Endothelial cell of umbilical vein (primary cell): ENCODE measurements at regions not wholly inside any gene's neighbourhood (a gene's known extent, or its start where the extent isn't known, plus 50 kb on each side); places are given as distances from the start of the nearest gene placed in this dataset.

Experiments used
- BruUV-seq: library from RNA; stranded (reverse); fragments of 400-500 nt; replicated peaks from 2 replicates; lab custom pipeline; 2021; lab: Mats Ljungman, UMichigan
- CTCF ChIA-PET: fragments of 300-600, 350-600 bp; sonication (Branson Sonifier 250); formaldehyde crosslinking; loops from one replicate; lab custom pipeline; 2021; ENCODE audit warnings: antibody characterized with exemption, inconsistent platforms; lab: Charles Lee
- POLR2A ChIA-PET: fragments of 300-600, 350-600 bp; sonication (Branson Sonifier 250); formaldehyde crosslinking; loops from one replicate; lab custom pipeline; 2021; ENCODE audit warnings: antibody characterized with exemption, inconsistent platforms; lab: Charles Lee
- DNase-seq: peaks from one replicate; pipeline ENCODE4 v3.0.0-alpha.2; 2011; ENCODE audit warnings: low read depth, low spot score
- FAIRE-seq: peaks from 2 replicates; lab custom pipeline; 2011; peaks lifted over from hg19 to GRCh38; lab: Jason Lieb, UNC
- H2AFZ ChIP-seq: 2 replicates; pipeline ENCODE4 v1.6.0; 2012; ENCODE audit warnings: low read depth, low read length, control low read depth, inconsistent platforms
- H3K27ac ChIP-seq: 2 replicates; pipeline ENCODE4 v1.5.1; 2011; ENCODE audit warnings: low read depth, mild to moderate bottlenecking, control low read depth, low read length, moderate library complexity; ENCODE audit not compliant: insufficient read depth
- H3K27me3 ChIP-seq, 2 experiments: 2 replicates each; pipeline versions ENCODE4 v1.6.0 to v1.6.1; 2011; ENCODE audit warnings: low read length in 2 of 2, mixed read lengths in 1 of 2; ENCODE audit not compliant: control insufficient read depth in 2 of 2, insufficient read depth in 2 of 2
- H3K36me3 ChIP-seq, 2 experiments: 2 replicates in 1 of 2; 3 replicates in 1 of 2; pipeline ENCODE4 v1.5.1; 2011; ENCODE audit warnings: low read length in 2 of 2, mild to moderate bottlenecking in 1 of 2, moderate library complexity in 1 of 2; ENCODE audit not compliant: control insufficient read depth in 2 of 2, insufficient read depth in 2 of 2; ENCODE audit errors: extremely low read depth in 1 of 2
- H3K4me1 ChIP-seq: 3 replicates; pipeline ENCODE4 v1.5.1; 2011; ENCODE audit warnings: mild to moderate bottlenecking, low read length; ENCODE audit not compliant: control insufficient read depth, insufficient read depth; ENCODE audit errors: extremely low read depth
- H3K4me2 ChIP-seq: 2 replicates; pipeline ENCODE4 v1.6.1; 2011; ENCODE audit warnings: low read length, control low read depth, mixed read lengths; ENCODE audit not compliant: insufficient read depth
- H3K4me3 ChIP-seq, 3 experiments: fragments of 200-600 bp in 1 of 3; sonication (generic), shearing (Covaris generic) in 1 of 3; replicated peaks in 1 of 3; 2 replicates each; pipeline ENCODE4 v1.5.1; 2011 to 2016; ENCODE audit warnings: control low read depth in 3 of 3, low read length in 3 of 3, mild to moderate bottlenecking in 2 of 3, inconsistent platforms in 1 of 3, low read depth in 1 of 3, moderate library complexity in 1 of 3; ENCODE audit not compliant: insufficient read depth in 1 of 3
- H3K79me2 ChIP-seq: 2 replicates; pipeline ENCODE4 v1.6.0; 2012; ENCODE audit warnings: low read length, inconsistent platforms; ENCODE audit not compliant: control insufficient read depth, insufficient read depth
- H3K9ac ChIP-seq: replicated peaks from 2 replicates; pipeline ENCODE3; 2011; ENCODE audit warnings: low read length, control low read depth; ENCODE audit not compliant: insufficient read depth; ENCODE audit errors: extremely low read depth
- H3K9me1 ChIP-seq: replicated peaks from 3 replicates; pipeline ENCODE4 v1.6.0; 2011; ENCODE audit warnings: mild to moderate bottlenecking, low read length; ENCODE audit not compliant: control insufficient read depth, insufficient read depth; ENCODE audit errors: extremely low read depth
- H3K9me3 ChIP-seq: replicated peaks from 2 replicates; pipeline ENCODE4 v1.5.1; 2012; ENCODE audit warnings: low read length, inconsistent platforms; ENCODE audit not compliant: control insufficient read depth, insufficient read depth
- H4K20me1 ChIP-seq: replicated peaks from 2 replicates; pipeline ENCODE3; 2011; ENCODE audit warnings: mild to moderate bottlenecking, low read length; ENCODE audit not compliant: control insufficient read depth, insufficient read depth; ENCODE audit errors: extremely low read depth
- CTCF ChIP-seq, 2 donors: IDR thresholded peaks; 1 replicate in 1 of 2; 2 replicates in 1 of 2; pipeline ENCODE4 v1.5.1; 2011; ENCODE audit warnings: low read length in 2 of 2, mild to moderate bottlenecking in 2 of 2, moderate library complexity in 2 of 2, control low read depth in 1 of 2, inconsistent platforms in 1 of 2, low read depth in 1 of 2; ENCODE audit not compliant: insufficient read depth in 1 of 2; ENCODE audit errors: extremely low read depth in 1 of 2
- EZH2 ChIP-seq: IDR thresholded peaks from 2 replicates; pipeline ENCODE4 v1.6.1; 2012; ENCODE audit warnings: borderline replicate concordance, low read depth, mild to moderate bottlenecking, moderate library complexity, low read length, inconsistent platforms; ENCODE audit not compliant: severe bottlenecking
- FOS ChIP-seq: IDR thresholded peaks from 2 replicates; pipeline ENCODE4 v1.6.1; 2011; ENCODE audit warnings: mild to moderate bottlenecking, low read length, moderate library complexity, borderline replicate concordance; ENCODE audit not compliant: insufficient read depth
- GATA2 ChIP-seq: IDR thresholded peaks from 2 replicates; pipeline ENCODE4 v1.7.0; 2011; ENCODE audit warnings: low read depth, mild to moderate bottlenecking, moderate library complexity, mixed read lengths, low read length; ENCODE audit not compliant: insufficient read length, insufficient read depth
- JUN ChIP-seq: IDR thresholded peaks from 2 replicates; pipeline ENCODE4 v1.6.1; 2011; ENCODE audit warnings: borderline replicate concordance, low read depth; ENCODE audit not compliant: insufficient read length, insufficient read depth
- MYC ChIP-seq: IDR thresholded peaks from one replicate; pipeline ENCODE4 v1.6.1; 2011; ENCODE audit warnings: mild to moderate bottlenecking, low read depth, low read length
- POLR2A ChIP-seq: IDR thresholded peaks from 2 replicates; pipeline ENCODE4 v1.6.1; 2012; ENCODE audit warnings: low read depth, mild to moderate bottlenecking, control low read depth, low read length
- POLR2AphosphoS5 ChIP-seq: IDR thresholded peaks from 2 replicates; pipeline ENCODE4 v1.6.1; 2012; ENCODE audit warnings: low read depth, mild to moderate bottlenecking, control low read depth, low read length, moderate library complexity; ENCODE audit not compliant: insufficient read depth
- dilution Hi-C: fragments of 300-500 bp; cut with MboI; formaldehyde crosslinking; loops from one replicate; pipeline ENCODE4 v1.15.0; 2019; ENCODE audit warnings: low sequenced_read_pairs; ENCODE audit not compliant: extremely low pct_ligation_motif_present
- intact Hi-C: fragments of 100-400 bp; cut with micrococcal nuclease; formaldehyde crosslinking; loops from one replicate; pipeline ENCODE4 v1.10.0; 2022
- TF ChIP-seq, protein P1 (sequence below): IDR thresholded peaks from 2 replicates; pipeline ENCODE4 v1.6.1; 2011; ENCODE audit not compliant: insufficient read depth, insufficient read length

DNA sequence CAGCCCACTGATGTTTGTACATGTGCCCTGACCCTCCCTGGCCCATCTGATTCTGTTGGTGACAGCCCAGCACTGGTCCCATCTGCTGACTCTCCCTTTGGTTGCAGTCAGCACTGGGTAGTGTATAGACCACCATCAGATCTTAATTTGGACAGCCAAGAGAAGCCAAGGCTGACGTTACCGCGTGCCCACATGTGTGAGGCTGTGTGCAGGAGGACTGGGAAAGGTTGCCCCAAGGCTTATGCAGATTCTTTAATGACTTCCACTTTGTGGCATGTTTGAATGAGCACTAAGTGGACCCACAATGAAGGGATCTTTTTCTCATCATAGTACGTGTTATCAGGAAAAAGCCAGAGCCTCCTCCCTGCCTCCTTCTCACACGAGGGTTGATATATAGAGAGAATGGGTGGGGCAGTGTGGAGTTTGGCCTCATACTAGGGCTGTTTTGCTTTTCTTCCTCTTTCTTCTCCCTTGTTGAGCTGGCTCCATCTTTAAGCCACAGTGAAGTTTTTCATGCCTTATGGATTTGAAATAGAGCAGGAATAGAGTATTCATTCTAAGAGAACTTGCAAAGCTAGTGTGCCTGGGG, 93.5 kb downstream of the NAV1 start:
- intact Hi-C loops: no loop called here
- FAIRE-seq: no peak

More for the DNA sequence above, 93.5 kb downstream of the NAV1 start:
- Histone ChIP-seq H3K27me3 (no peaks in the 10 kb centered on the region), H3K9me3 (no peaks in the 10 kb centered on the region), H3K9me1 (no peaks in the 10 kb centered on the region), H3K36me3 (no peaks in the 10 kb centered on the region), H3K4me3 (no peak overlapping the region), H3K79me2 (peaks cover 21% of the 10 kb centered on the region), H3K4me2 (no peak overlapping the region), H3K27ac (no peak overlapping the region), H2AFZ (no peak overlapping the region), H3K4me1 (peaks cover 48% of the 10 kb centered on the region), H3K9ac (no peak overlapping the region), H4K20me1 (no peaks in the 10 kb centered on the region)
- POLR2A ChIA-PET: no interaction called here
- BruUV-seq: no TSS peak
- CTCF ChIA-PET: interaction anchor here (1.0 to 1.1 kb wide), 3 partner anchors 10 to 30 kb away, joined by 3 to 4 read pairs (median 3); no protein-coding TSS in a partner anchor
- TF ChIP-seq GATA2: no peak
- no peak for TF ChIP-seq POLR2AphosphoS5
- no peak for TF ChIP-seq MYC
- no peak for TF ChIP-seq CTCF (IDR thresholded peaks at IDR 0.05; ENCODE audit: extremely low read depth in 1 of 2, insufficient read depth in 1 of 2, low read depth in 1 of 2, low read length in 2 of 2)
- no peak for TF ChIP-seq JUN
- TF ChIP-seq POLR2A: no peak
- TF ChIP-seq EZH2: no peak
- no peak for TF ChIP-seq FOS
- TF ChIP-seq, protein P1, sequence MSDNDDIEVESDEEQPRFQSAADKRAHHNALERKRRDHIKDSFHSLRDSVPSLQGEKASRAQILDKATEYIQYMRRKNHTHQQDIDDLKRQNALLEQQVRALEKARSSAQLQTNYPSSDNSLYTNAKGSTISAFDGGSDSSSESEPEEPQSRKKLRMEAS: no peak
- dilution Hi-C loops: no loop called here
- no peak for DNase-seq
